ENCODE measurements at regions not wholly inside any gene's neighbourhood (a gene's known extent, or its start where the extent isn't known, plus 50 kb on each side); places are given as distances from the start of the nearest gene placed in this dataset.

DNA sequence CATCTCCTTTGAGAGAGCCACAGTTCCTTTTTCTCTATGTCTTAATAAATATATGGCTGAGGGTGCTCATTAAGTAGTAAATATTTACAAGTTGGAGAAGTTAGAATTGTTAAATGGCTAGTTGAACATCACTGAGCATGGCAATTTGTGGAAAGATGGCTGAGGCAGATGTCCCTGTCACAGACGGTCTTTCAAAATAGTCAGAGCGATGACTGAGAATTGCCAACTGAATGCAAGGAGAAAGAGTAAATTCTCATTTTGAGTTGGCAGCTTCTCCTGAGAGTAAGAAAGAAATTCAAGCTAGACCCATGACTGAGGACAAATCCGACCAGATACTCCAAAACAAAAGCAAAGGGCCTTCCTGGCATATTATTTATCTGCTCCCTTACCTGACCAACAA is 617.9 kb downstream of the KCTD16 start:
- TF ChIP-seq, protein P1, sequence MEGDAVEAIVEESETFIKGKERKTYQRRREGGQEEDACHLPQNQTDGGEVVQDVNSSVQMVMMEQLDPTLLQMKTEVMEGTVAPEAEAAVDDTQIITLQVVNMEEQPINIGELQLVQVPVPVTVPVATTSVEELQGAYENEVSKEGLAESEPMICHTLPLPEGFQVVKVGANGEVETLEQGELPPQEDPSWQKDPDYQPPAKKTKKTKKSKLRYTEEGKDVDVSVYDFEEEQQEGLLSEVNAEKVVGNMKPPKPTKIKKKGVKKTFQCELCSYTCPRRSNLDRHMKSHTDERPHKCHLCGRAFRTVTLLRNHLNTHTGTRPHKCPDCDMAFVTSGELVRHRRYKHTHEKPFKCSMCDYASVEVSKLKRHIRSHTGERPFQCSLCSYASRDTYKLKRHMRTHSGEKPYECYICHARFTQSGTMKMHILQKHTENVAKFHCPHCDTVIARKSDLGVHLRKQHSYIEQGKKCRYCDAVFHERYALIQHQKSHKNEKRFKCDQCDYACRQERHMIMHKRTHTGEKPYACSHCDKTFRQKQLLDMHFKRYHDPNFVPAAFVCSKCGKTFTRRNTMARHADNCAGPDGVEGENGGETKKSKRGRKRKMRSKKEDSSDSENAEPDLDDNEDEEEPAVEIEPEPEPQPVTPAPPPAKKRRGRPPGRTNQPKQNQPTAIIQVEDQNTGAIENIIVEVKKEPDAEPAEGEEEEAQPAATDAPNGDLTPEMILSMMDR (conservative IDR thresholded peaks at IDR 0.05; ENCODE audit: control insufficient read depth, insufficient read depth, low read depth, low read length): no peak
- no peak overlapping the region for H3K4me3 ChIP-seq (ENCODE audit: control insufficient read depth, low read depth, low read length)

DNA sequence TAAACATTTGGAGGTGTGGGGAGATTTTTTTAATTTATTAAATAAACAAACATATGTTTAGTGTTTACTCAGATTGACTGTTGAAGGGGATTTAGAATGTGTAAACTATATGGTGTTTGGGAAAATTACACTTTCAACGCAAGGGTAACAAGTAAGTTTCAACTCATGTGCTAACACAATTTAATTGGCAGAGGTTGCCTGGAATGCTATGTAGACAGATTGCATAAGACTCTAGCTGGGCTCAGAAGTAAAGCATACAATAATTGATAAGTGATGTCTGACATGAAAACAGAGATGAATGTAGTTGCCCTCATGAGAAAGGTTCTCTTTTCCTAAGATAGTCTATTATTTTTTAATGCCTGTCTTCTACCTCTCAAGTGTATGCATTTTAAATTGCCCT is 617.4 kb downstream of the KCTD16 start:
- DNase-seq (ENCODE audit: low read depth): no peak
- TF ChIP-seq, protein P1 (conservative IDR thresholded peaks at IDR 0.05; ENCODE audit: control insufficient read depth, insufficient read depth, low read depth, low read length): no peak
- H3K4me3 ChIP-seq (ENCODE audit: control insufficient read depth, low read depth, low read length): no peak overlapping the region

More for the DNA sequence above, 617.9 kb downstream of the KCTD16 start:
- DNase-seq (ENCODE audit: low read depth): no peak

DNA sequence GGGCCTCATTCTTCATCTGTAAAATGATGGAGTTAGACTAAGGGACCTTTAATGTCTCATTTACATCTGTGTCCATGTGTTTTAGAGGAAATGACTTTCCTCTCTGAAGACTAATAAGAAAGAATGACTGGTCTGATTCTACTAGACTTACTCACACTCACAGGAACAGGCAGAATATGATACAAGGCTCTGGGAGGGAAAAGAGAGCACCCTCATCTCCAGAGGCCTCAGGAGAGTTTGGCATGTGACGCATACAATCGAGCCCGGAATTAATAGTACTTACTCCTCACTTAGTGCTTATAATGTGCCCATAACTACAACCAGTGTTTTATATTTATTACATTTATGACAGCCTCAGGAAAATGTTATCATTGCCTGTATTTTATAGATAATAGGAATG is 608.7 kb downstream of the KCTD16 start:
- TF ChIP-seq, protein P1 (conservative IDR thresholded peaks at IDR 0.05; ENCODE audit: control insufficient read depth, insufficient read depth, low read depth, low read length): no peak
- DNase-seq (ENCODE audit: low read depth): peak; percentile 31
- H3K4me3 ChIP-seq (ENCODE audit: control insufficient read depth, low read depth, low read length): no peak overlapping the region

DNA sequence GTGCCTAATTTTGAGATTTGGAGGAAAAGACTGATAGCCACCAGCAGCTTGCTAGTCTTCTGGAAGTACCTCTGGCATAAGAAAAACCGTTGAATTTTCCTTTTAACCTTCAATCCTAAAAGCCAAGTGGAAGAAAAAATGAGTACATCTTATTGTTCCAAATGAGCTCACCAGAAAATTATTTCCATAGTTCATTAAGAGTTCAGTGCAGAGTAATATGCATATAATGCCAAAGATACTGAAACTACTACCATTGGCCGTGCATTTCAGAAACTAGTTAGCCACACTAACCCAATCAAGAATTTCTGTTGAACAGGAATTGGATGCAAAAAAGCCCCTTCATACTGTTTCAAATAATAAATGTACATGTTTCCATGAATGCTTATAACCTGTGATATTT is 607.9 kb downstream of the KCTD16 start:
- peak; percentile 5 for DNase-seq (ENCODE audit: low read depth)
- TF ChIP-seq, protein P1 (conservative IDR thresholded peaks at IDR 0.05; ENCODE audit: control insufficient read depth, insufficient read depth, low read depth, low read length): no peak
- no peak overlapping the region for H3K4me3 ChIP-seq (ENCODE audit: control insufficient read depth, low read depth, low read length)

DNA sequence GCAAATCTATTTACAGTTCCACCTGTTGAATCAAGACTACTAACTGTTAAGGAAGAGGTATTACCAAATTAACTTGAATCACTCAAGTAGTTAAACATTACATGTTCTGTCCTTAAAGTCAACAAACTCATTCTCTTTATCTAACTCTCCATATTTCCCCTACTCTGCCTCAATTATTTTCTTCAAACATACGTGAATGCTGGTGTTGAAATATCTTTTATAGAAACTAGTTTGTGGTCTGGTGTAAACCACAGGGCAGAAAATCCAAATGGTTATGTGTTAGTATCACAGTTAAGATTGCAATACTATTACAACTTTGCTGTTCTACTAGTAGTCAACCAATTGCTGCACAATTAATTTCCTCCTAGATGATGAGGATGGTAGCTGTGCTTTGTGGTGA is 603.5 kb downstream of the KCTD16 start:
- DNase-seq (ENCODE audit: low read depth): no peak
- TF ChIP-seq, protein P1 (conservative IDR thresholded peaks at IDR 0.05; ENCODE audit: control insufficient read depth, insufficient read depth, low read depth, low read length): no peak
- no peak overlapping the region for H3K4me3 ChIP-seq (ENCODE audit: control insufficient read depth, low read depth, low read length)

DNA sequence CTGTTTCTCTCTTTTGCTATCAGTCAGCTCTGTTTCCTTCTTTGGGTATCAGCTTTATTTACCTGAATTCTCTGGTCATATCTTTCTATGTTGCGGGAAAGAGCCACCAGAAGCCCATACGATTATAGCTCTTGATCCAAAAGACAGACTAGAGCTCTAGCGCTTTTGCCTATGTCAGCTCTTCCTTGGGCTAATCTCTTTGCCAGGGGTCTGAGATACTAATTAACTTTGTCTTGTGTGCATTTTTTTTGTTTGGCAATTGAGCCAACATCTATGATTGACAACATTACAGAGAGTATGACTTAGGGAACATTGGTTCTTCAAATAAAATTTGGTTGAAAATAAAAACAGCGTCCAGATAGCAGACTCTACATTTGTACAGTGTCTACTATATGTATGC is 603.0 kb downstream of the KCTD16 start:
- no peak for DNase-seq (ENCODE audit: low read depth)
- TF ChIP-seq, protein P1 (conservative IDR thresholded peaks at IDR 0.05; ENCODE audit: control insufficient read depth, insufficient read depth, low read depth, low read length): no peak
- no peak overlapping the region for H3K4me3 ChIP-seq (ENCODE audit: control insufficient read depth, low read depth, low read length)

DNA sequence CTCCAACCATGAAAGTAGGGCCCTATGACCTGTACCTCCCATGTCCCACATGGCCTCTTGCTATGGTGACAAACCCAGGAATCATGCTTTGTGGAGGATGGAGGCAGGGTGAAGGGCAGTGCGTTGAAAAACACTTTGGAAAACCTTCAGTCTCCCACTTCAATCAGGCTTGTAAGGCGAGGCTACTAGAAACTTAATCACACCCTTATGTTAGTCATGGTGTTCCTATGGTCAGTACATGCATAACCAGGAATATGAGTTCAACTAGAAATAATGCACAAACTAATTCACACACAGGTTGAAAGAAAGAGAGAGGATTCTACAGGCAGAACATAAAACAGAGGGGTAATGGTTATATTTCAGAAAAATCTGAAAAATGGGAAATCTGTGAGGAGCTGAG is 601.1 kb downstream of the KCTD16 start:
- TF ChIP-seq, protein P1 (conservative IDR thresholded peaks at IDR 0.05; ENCODE audit: control insufficient read depth, insufficient read depth, low read depth, low read length): no peak
- H3K4me3 ChIP-seq (ENCODE audit: control insufficient read depth, low read depth, low read length): no peak overlapping the region
- DNase-seq (ENCODE audit: low read depth): no peak

All from fibroblast of mammary gland (primary cell).